ENCODE measurements at regions not wholly inside any gene's neighbourhood (a gene's known extent, or its start where the extent isn't known, plus 50 kb on each side); places are given as distances from the start of the nearest gene placed in this dataset.

- DNase-seq (ENCODE audit: low read depth in 4 of 4, low spot score in 2 of 4), result no peak
These were observed 103.8 kb downstream of the GTPBP8 start for GRCh38 chr3:113094337-113095221.

DNA sequence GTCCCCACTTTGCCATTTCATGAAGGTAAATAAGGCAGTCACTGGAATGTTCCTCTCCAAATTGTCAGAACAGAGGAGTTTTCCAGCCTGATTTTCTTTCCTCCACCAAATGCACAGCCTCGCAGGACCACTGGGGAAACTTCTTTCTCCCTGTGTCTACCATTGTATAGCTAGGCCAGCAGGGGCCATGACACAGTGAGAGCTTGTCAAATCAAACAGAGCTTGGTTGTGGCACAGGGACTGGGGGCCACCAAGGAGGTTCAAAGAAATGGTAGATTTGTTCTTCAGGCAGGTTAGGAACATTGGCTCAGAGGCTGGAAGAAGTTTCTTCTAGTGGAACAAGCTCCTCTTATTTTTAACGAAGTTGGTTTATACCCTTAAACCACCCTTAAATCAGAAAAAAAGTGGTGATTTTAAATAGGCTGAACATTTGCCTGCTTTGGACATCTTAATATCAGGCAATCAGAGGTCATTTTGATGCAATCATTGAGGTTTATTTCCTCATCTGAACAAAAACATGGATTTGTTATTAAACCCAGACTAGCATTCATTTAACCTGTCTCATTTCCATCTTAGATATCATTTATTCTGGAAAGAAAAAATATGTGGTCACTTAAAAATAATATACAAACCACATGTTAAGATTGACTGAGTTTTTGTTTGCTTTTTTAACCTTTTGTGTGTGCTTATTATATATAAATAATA, 105.6 kb downstream of the GTPBP8 start:
- no peak for DNase-seq (ENCODE audit: low read depth in 4 of 4, low spot score in 2 of 4)

DNA sequence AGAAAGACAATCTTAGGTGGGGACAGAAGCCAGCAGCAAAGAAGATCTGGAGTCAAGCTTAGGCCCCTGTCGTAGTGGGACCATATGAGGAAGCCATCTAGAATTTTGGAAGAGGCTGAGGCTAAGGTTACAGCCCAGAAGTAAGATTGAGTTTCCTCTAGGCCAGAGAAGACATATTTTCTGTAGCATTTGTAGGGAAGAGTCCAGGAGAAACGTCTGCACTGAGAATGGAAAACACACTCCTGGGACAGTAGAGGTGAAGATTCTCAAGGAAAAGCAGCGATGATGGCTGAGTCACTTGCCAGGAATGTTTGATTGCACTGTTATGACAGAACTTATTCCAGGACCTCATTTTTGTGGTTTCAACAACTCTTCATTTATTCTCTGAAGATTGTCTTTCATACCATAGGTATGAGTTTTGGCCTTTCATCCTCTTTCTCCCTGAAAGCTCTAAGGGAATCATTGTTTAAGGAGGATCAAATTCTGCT, 107.2 kb downstream of the GTPBP8 start:
- DNase-seq (ENCODE audit: low read depth in 4 of 4, low spot score in 2 of 4), result no peak

DNA sequence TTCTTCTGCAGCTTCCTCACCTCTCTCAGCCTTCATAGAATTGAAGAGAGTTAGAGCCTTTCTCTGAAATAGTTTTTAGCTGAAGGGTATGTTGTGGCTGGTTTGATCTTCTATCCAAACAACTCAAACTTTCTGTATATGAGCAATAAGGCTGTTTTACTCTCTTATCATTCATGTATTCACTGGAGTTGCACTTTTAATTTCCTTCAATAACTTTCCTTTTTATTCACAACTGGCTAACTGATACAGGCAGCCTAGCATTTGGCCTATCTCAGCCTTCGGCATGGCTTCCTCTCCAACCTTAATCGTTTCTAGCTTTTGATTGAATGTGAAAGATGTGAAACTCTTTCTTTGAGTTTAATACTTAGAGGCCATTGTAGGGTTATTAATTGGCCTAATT, 109.3 kb downstream of the GTPBP8 start:
- no peak for DNase-seq (ENCODE audit: low read depth in 4 of 4, low spot score in 2 of 4)

DNA sequence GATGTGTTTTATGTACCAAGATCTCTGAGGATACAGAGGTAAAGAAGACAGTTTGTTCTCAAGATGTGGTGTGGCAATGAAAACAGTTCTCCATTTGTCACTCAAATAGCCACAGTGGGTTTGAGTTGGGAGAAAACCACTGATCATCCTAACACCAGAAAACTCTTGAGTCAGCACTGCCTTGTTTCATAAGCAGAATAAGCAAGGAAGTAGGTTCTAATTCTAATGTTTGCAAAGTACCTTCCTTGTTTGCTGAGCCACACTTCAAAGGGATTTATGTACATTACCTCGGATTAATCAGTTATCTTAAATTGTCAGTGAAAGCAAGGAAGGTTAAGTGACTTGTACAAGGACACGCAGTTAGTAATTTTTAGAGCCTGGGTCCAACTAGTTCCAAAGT, 107.8 kb upstream of the BOC start:
- DNase-seq (ENCODE audit: low read depth in 4 of 4, low spot score in 2 of 4), result no peak

DNA sequence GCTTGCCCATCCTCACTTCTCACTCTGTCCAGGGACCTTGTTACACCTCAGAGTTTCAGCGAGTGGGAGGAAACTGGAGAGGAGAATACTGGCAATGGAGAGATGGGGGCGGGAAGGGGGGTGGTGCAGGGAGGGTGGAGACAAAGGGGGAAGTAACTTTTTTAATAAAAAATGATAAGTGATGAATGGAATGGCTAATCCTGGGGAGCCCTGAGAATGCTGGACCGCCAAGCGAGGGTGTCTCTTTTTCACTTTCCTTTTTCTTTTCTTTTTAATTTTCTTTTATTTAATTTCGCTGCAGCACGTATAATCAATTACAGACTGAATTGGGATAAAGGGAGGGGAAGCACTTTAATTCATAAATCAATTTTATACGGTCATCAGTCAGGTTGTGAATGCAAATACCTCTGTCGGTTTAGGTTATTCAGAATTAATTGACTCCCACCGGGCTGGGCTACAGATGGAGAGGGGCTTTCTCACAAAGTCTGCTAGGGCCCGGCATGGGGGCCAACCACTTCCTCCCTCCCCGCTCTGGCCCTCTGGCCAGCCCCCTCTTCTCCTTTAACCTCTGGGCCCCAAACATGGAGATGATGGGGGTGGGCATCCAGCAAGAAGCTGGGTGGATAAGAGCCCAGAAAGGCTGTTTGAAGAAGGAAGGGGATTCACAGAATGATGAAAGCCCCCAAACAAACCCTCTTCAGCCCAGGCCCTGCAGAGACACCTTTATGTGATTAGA, 106.8 kb upstream of the BOC start:
- DNase-seq (ENCODE audit: low read depth in 4 of 4, low spot score in 2 of 4), result no peak

DNA sequence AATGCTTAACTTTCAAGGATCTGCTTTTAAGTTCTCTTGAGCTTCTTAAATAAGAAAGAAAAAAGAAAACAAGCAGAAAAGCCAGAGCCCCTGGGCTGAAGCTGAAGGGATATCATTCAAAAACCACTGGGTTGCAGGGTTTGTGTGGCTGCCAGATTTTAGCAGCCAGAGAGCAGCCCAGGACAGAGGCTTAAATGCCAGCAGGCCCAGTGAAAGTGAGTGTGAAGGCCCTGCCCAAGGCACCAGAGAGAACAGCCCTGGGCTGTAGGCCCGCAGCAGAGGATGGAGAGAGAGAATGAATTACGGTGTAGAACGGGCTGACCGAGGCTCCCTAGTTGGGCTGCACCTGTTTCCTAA, 106.3 kb upstream of the BOC start:
- no peak for DNase-seq (ENCODE audit: low read depth in 4 of 4, low spot score in 2 of 4)

DNA sequence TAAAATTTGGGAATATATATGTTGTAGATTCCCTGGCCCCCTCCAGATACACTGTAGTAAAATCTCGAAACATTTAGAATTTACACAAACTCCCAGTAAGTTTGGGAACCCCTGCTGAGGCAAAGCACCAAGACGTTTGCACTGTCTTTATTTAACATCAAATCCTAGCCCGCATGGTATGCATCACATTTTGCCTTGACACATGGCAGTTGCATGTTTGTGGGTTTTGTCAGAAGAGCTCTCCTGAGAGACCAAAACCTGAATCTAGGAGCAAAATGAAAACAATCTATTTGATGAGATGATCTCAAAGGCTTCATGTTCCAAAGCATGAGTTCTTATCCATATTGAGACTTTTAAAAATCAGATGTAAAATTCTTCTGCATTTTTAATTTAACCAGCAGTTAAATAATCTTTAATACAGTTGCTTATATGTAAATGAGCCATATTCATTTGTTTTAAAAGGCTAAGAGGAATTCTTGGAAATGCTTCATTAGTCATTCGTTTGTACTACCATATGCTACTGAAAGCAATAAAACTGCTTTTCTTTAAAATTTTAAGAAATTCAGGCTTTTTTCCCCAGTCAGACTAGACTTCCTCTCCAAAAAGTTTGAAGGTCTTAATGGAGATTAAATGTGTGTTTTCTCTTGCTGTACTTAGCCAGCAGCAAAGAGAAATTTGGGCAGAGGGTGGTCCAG, 105.2 kb upstream of the BOC start:
- DNase-seq (ENCODE audit: low read depth in 4 of 4, low spot score in 2 of 4), result no peak

GRCh38 chr3:113110267-113110666, 101.1 kb upstream of the BOC start:
- no peak for DNase-seq (ENCODE audit: low read depth in 4 of 4, low spot score in 2 of 4)

- no peak for DNase-seq (ENCODE audit: low read depth in 4 of 4, low spot score in 2 of 4)
These were observed 100.2 kb upstream of the BOC start for GRCh38 chr3:113111011-113111707.

DNA sequence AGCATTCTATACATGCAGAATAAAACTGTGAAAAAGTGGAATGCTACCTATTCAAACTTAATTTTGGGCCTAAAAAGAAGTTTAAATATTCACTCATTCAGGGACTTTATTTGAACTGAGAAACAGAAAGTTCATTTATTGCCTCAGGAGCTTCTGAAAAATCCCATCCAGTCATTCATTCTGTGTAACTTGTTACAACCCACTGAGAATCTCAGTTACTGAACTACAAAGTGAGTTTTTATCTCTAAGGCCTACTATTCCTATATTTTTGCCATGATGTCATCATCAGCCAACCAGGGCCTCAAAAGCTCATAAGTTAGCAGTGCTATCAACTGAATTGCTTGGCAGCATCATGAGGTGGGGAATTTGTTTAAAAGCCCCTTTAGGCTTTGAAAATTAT, 98.0 kb upstream of the BOC start:
- no peak for DNase-seq (ENCODE audit: low read depth in 4 of 4, low spot score in 2 of 4)

- DNase-seq (ENCODE audit: low read depth in 4 of 4, low spot score in 2 of 4), result no peak
These were observed 93.7 kb upstream of the BOC start for GRCh38 chr3:113117511-113118234.

- DNase-seq (ENCODE audit: low read depth in 4 of 4, low spot score in 2 of 4), result no peak
These were observed 93.0 kb upstream of the BOC start for GRCh38 chr3:113118336-113118735.

- DNase-seq (ENCODE audit: low read depth in 4 of 4, low spot score in 2 of 4), result no peak
These were observed 87.0 kb upstream of the BOC start for GRCh38 chr3:113124256-113124830.

DNA sequence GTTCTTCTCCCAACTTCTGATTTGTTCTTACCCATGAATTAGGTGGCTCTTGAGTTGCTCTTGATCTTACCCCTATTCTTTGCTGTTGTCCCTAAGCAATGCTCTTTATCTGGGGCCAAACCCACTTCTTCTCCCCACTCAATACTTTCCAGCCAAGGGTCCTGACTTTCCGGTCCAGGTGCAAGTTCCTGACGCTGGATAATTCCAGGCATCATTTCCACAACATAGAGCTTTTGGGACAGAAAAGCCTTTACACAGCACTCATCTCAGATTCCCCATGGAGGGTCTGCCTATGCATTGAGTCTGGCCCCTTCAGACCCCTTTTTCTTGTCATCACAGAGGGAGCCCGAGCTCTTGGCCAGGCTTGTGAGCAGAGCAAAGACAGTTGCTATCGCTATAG, 85.4 kb upstream of the BOC start:
- DNase-seq (ENCODE audit: low read depth in 4 of 4, low spot score in 2 of 4), result no peak

- no peak for DNase-seq (ENCODE audit: low read depth in 4 of 4, low spot score in 2 of 4)
These were observed 82.9 kb upstream of the BOC start for GRCh38 chr3:113128386-113129015.

DNA sequence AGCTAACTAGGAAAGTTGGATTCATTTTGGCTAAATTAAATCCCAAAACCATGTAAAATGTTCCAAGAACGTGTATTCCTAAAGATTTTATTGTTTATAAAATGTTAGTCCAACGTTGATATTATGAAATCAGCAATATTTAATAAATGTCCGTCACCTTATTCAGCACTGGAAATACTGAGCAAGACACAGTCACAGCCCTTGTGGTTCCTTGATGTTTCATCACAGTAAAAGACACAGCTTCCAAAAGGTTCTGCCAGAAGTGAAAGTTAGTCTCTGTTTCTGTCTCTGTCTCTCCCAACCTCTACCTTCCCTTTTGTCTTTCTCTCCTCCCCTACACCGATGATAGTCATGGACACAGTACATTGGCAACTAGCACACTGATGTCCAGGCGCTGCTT, 82.2 kb upstream of the BOC start:
- DNase-seq (ENCODE audit: low read depth in 4 of 4, low spot score in 2 of 4), result no peak

DNA sequence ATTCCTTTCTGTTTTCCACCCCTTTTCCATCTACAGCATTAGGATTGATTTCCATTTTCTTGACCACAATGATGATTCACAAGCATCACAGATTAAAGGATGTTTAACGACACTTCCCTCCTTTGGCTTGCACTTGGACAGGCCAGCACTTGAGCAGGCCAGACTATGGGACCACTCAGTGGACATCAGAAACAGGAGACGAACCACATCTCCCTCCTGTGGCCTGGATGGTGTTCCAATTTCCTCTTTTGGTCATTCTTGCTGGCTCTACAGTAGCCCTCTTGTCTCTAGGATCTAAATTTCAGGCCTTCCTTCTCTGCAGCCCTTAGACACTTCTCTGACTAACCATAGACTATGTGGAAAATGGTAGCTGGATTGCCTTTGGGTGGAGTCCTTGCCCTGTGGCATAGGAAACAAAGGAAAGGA, 78.8 kb upstream of the BOC start:
- DNase-seq (ENCODE audit: low read depth in 4 of 4, low spot score in 2 of 4), result no peak

- DNase-seq (ENCODE audit: low read depth in 4 of 4, low spot score in 2 of 4), result no peak
These were observed 78.2 kb upstream of the BOC start for GRCh38 chr3:113133140-113133539.
